Thyroid gland (tissue), 4 donors: ENCODE measurements at regions not wholly inside any gene's neighbourhood (a gene's known extent, or its start where the extent isn't known, plus 50 kb on each side); places are given as distances from the start of the nearest gene placed in this dataset.

ENCODE experiments used
- CTCF ChIP-seq, 6 experiments: fragments of 200-600 bp in 3 of 6; fragments of 450-650 bp in 3 of 6; sonication (generic) in 3 of 6; IDR thresholded peaks; one replicate each; pipeline ENCODE4 v1.5.1; 2016 to 2019; ENCODE audit warnings: antibody characterized with exemption in 6 of 6, mild to moderate bottlenecking in 2 of 6, inconsistent platforms in 1 of 6, moderate library complexity in 1 of 6
- POLR2A ChIP-seq, 2 donors: fragments of 450-650 bp; IDR thresholded peaks; one replicate each; pipeline ENCODE4 v1.6.1; 2017; ENCODE audit warnings: antibody characterized with exemption in 2 of 2, mild to moderate bottlenecking in 2 of 2, moderate library complexity in 1 of 2

- TF ChIP-seq CTCF (IDR thresholded peaks at IDR 0.05): no peak
- no peak for TF ChIP-seq POLR2A (IDR thresholded peaks at IDR 0.05)
Observed at GRCh38 chr2:236905976-236906375, 179.7 kb upstream of the COPS8 start.
